KOPT-K1 (cell line): ENCODE measurements at regions not wholly inside any gene's neighbourhood (a gene's known extent, or its start where the extent isn't known, plus 50 kb on each side); places are given as distances from the start of the nearest gene placed in this dataset.
"Not testable (repeated sequence)": the region's sequence is repeated elsewhere in the genome, so short reads cannot be mapped to it uniquely, and the experiment has no call there.

Experiments
- H3K27ac ChIP-seq: fragments of 200-600 bp; sonication (generic); 2 replicates; pipeline ENCODE4 v1.5.1; 2016; ENCODE audit warnings: antibody characterized with exemption, mild to moderate bottlenecking, low read depth, low read length; ENCODE audit not compliant: poor library complexity, severe bottlenecking
- H3K36me3 ChIP-seq: fragments of 200-600 bp; sonication (generic); 2 replicates; pipeline ENCODE4 v1.5.1; 2017; ENCODE audit warnings: antibody characterized with exemption, mild to moderate bottlenecking, low read length, moderate library complexity; ENCODE audit not compliant: insufficient read depth
- H3K9me3 ChIP-seq: fragments of 200-600 bp; sonication (generic); 2 replicates; pipeline ENCODE4 v1.5.1; 2017; ENCODE audit warnings: antibody characterized with exemption, low read length, mild to moderate bottlenecking; ENCODE audit not compliant: insufficient read depth, poor library complexity, severe bottlenecking

DNA sequence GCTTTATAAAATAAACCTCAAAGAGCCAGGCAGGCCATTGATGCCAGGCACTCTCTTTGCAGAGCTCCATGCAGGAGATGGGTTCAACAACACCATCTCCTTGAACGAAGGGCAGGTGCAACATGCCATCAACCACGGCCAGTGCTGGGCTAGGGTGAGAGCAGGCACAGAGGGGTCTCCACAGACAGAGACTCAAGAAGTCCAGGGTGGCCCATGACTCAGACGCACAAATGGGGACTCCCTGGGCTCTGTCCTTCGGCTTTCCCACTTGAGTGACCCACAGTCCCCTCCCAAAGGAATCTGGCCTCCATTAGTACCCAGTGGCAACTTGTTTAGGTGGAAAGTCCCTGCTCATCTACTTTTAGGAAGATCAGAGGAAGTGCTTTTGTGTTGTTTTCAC lies 124.4 kb upstream of the PZP start:
- no peak overlapping the region for H3K27ac ChIP-seq
- peaks cover 8% of the 10 kb centered on the region for H3K9me3 ChIP-seq
- H3K36me3 ChIP-seq, result peaks cover 13% of the 10 kb centered on the region; the same call in 1 of the 2 replicates

DNA sequence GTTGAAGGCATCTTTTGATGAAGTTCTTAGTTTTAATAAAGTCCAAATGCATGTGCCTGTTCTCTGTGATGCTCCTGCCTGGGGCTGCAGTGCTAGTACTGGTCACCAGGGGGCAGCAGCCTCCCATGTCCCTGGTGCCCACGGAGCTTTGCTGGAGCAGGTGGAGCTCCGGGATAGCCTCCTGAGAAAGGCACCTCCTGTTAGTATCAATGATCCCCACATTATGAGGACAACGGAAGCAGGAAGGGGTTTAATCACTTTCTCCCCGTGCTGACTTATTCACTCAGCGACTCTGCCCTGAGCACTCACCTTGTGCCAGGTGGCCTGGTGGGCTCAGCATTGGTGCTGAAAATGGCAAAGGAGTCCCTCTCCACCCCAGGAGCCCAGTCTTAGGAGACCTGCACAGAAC lies 123.0 kb upstream of the PZP start:
- peaks cover 8% of the 10 kb centered on the region for H3K9me3 ChIP-seq
- H3K36me3 ChIP-seq, result peaks cover 13% of the 10 kb centered on the region; the same call in 1 of the 2 replicates
- H3K27ac ChIP-seq, result no peak overlapping the region

DNA sequence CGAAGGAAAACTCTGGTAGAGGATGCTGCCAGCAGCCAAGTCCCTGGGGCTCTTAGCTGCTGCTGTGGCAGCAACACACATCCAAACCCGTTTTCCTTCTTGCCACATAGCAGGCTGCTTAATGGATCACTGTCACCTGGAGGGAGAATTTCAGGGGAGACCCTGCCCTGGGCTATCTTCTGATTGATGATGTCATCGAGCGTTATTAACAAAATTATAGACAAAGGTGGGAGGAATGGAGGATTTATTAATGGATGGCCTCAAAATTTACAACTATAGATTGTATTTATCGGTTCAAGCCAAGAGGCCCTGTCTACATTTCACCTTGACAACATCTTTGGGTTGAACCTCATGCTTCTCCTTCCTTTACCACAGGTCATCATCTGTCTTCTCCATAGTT lies 120.8 kb upstream of the PZP start:
- Histone ChIP-seq H3K27ac (no peak overlapping the region), H3K36me3 (peaks cover 9% of the 10 kb centered on the region; the same call in 1 of the 2 replicates), H3K9me3 (no peaks in the 10 kb centered on the region)

DNA sequence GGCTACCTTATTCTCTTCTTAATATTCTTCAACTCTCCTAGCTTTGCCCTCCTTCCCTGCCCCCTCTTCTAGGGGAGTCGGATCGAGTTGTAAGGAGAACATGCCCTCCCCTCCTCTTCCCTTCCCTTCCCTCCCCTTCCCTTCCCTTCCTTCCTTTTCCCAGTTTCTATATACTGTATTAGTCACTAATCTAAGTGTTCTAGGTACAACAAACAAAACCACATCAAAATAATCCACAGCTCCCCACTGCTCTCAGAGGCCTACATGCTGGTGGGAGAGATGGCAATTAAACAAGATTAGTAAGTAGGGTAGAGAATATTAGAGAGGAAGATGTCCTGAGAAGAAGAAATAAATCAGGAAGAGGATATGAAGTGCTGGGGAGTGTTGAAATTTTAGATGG lies 119.9 kb upstream of the PZP start:
- Histone ChIP-seq H3K9me3 (no peaks in the 10 kb centered on the region), H3K27ac (no peak overlapping the region), H3K36me3 (peaks cover 14% of the 10 kb centered on the region; the same call in 1 of the 2 replicates)

DNA sequence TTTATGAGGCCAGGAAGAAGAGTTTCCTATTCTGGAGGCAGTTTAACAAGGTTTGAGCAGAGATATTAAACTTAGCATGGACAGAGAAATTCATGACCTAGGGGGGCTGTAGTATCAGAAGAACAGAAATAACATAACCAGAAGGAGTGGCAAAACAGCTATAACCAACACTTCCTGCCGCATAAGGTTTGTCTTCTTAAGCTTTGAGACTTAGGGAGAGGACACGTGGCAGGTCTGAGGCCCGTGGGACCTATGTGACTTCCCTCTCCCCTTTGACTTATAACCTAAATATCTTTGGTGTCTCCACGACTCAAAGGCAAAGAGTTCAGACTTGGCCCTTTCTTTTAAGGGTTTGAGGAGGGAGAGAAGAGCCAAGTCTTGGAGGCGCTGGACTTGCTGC lies 119.1 kb upstream of the PZP start:
- Histone ChIP-seq H3K36me3 (peaks cover 15% of the 10 kb centered on the region; the same call in 1 of the 2 replicates), H3K27ac (peak overlapping the region; percentile 28), H3K9me3 (no peaks in the 10 kb centered on the region)

DNA sequence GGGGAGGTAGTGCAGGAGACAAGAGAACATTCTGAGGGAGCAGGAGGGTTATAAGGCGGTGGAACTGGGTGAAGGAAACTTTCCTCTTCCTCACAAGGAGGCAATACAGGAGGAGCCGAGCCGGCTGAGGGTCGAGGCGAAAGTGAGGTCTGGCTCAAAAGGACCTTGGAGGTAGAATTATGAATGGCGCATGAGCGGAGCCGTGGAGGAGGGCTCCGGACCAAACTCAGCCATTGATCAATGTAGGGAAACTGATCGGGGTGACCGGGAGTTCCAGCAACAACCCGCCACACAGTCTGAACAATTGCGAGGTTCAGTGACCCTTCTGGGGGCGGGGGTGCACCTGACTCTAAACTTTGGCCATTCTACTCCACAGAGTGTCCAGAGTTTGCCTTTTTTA lies 118.7 kb upstream of the PZP start:
- H3K9me3 ChIP-seq, result not testable (repeated sequence)
- Histone ChIP-seq H3K27ac (peak overlapping the region; percentile 28), H3K36me3 (peaks cover 15% of the 10 kb centered on the region; the same call in 1 of the 2 replicates)

DNA sequence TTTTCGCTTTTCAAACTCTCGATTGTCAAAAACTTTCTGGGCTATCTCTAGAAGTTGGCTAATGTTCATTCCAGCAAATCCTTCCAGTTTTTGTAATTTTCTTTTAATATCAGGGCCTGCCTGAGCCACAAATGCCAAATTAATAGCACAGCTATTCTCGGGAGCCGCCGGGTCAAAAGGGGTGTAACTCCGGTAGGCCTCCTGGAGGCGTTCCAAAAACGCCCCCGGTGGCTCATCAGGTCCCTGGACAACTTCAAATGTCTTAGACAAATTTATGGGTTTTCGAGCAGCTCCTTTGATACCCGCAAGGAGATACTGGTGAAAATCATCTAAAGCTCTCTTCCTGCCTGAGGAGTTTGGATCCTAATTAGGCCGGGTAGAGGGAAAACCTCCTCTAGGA lies 117.9 kb upstream of the PZP start:
- H3K27ac ChIP-seq, result no peak overlapping the region
- peaks cover 15% of the 10 kb centered on the region; the same call in 1 of the 2 replicates for H3K36me3 ChIP-seq
- H3K9me3 ChIP-seq, result no peaks in the 10 kb centered on the region

DNA sequence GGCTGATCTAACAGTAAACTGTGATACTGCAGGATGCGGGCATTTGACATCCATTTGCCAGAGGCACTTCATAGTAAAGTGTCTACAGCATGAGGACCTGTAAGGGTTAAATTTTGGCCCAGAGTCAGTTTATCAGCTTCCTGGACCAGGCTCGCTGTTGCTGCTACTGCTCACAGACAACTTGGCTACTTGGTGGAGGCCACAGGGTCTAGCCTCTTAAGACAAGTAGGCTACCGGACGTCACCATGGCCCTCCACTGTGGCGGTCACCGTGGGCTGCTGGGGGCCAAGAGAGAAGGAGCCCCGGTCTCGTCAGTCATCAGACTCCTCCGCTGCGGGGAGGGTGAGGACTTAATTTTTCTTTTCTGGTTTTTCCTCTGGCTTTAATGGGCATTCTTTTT lies 117.3 kb upstream of the PZP start:
- Histone ChIP-seq H3K36me3 (peaks cover 15% of the 10 kb centered on the region; the same call in 1 of the 2 replicates), H3K9me3 (no peaks in the 10 kb centered on the region), H3K27ac (no peak overlapping the region)

DNA sequence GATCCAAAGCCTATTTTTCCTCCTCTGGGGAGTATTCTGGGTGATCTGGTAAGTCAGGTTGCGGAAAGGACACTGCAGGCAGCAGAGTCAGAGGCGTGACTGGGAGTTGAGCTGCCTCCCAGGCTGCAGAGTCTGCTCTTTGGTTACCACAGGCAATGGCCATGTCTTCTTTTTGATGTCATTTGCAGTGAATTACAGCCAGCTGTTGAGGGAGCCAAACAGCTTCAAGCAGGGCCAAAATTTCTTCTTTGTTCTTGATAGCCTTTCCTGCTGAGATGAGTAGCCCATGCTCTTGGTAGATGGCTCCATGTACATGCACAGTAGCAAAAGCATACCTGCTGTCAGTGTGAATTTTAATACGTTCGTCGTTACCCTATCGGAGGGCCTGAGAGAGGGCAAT lies 116.6 kb upstream of the PZP start:
- Histone ChIP-seq H3K9me3 (no peaks in the 10 kb centered on the region), H3K36me3 (peaks cover 19% of the 10 kb centered on the region; the same call in 1 of the 2 replicates), H3K27ac (no peak overlapping the region)

DNA sequence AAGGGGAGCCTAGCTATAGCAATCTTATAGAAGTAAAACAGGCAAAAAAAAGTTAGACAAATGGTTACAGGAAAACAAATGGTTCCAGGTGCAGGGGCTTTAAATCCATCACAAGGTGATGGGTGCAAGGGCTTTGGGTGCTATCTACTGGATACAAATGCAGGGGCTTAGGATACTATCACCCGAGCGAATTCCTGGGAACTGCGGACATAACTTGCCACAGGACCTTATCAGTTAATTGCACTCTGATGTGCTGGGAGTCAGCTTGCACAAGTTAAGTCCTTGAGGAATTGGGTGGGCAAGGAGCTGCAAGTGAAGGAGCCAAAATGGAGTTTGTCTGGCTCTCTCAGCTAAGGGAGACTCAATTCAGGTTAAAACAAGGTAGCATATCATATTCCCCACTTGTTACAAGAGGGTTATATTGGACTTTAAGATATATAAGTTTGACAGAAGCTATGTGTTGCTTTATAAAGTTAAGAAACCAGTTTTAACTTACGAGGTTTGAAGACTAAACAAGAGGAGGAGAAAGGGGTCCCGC lies 115.0 kb upstream of the PZP start:
- Histone ChIP-seq H3K27ac (no peak overlapping the region), H3K9me3 (no peaks in the 10 kb centered on the region), H3K36me3 (peaks cover 22% of the 10 kb centered on the region; the same call in 1 of the 2 replicates)

DNA sequence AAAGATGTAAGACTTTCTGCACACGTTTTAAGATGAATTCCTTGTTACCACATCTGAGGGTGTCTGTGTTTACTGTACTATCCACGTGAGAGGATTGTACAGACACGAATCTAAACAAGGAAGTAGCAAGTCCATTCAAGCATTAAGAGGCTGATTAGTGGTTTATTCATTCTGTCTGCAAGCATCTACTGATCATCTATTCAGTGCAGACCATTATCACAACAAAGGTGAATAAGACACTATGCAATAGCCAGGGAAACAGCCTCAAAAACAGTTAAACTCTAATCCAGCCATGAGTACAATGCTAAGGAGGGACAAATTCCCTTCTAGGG lies 111.6 kb upstream of the PZP start:
- H3K27ac ChIP-seq, result no peak overlapping the region
- H3K9me3 ChIP-seq, result no peaks in the 10 kb centered on the region
- H3K36me3 ChIP-seq, result peaks cover 22% of the 10 kb centered on the region; the same call in 1 of the 2 replicates

DNA sequence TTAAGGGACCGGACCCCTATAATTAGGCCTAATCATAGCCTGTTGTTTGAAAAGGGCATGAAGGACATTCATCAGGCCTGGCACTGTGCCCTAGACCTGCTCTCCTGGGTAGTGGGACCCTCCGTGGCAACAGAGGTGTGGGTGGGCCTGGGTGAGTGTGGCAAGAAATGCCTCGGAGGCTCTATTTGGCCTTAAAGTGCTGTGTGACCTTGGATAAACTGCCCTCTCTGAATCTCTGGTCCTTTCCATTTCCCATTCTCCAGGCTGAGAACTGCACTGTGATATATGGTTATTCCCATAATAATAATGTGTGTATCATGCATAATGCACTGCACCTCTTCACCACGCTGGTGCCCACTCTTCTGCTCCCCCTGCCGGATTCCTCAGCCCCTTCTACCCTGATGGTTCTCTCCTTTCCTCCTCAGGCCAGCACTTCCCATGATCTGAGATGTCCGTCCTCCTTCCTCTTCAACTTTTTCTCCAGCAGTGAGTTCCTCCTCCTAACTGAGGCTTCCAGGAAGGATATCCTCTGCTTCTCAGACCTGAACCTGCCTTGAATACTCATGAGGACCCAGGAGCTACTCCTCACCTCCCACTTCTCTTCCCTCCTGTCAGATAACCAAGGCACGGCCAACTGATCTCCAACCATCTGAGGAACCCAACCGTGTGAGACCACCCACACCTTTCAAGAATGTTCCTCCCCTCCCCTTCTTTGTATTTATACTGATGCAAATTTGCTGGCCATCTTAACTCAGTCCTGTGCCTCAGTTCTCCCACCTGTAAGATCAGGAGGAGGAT lies 111.0 kb upstream of the PZP start:
- H3K9me3 ChIP-seq, result no peaks in the 10 kb centered on the region
- H3K36me3 ChIP-seq, result peaks cover 16% of the 10 kb centered on the region; the same call in 1 of the 2 replicates
- H3K27ac ChIP-seq, result no peak overlapping the region

DNA sequence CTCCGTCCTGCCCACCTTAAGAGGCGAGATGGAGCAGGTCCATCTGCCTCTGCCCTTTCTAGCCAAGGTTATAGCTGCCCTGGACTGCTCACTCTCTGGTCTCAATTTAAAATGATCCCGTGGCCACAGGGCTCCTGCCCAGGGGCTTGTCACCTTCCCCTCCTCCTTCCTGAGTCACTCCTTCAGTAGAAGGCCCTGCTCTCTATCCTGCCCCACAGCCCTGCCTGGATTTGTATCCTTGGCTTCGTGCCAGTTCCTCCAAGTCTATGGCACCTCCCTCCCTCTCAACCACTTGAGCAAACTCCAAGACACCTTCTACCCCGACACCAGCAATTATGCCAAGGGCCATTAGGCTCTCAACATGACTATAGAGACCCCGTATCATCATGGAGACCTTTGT lies 105.3 kb upstream of the PZP start:
- H3K36me3 ChIP-seq, result peaks cover 34% of the 10 kb centered on the region
- H3K27ac ChIP-seq, result not testable (repeated sequence)

DNA sequence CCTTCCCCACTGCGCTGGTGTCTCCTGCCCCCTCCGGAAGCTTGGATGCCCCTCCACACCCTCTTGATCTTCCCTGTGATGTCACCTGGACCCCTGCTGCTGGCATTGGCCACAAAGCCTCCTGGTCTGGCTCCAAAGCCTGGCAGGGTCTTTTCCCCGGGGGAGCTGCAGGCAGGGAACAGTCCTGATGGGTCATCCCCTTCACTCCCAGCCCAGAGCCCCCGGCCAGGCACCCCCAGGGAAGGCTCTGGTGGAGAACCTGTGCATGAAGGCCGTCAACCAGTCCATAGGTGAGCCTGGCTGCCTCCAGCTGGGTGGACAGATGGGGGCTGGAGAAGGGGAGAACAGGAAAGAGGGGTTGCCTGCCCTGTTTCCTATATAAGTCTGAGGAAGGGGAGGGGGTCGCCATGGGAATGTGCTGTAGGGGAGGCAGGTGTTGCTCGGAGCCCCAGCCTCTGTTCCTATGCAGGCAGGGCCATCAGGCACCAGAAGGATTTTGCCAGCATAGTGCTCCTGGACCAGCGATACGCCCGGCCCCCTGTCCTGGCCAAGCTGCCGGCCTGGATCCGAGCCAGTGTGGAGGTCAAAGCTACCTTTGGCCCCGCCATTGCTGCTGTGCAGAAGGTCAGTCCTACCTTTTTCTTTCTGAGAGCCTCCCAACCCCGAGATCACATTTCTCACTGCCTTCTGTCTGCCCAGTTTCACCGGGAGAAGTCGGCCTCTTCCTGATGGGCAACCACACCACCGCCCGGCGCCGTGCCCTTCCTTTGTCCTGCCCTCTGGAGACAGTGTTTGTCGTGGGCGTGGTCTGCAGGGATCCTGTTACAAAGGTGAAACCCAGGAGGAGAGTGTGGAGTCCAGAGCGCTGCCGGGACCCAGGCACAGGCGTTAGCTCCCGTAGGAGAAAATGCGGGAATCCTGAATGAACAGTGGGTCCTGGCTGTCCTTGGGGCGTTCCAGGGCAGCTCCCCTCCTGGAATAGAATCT lies 104.5 kb upstream of the PZP start:
- H3K27ac ChIP-seq, H3K9me3 ChIP-seq: not testable (repeated sequence)
- peaks cover 39% of the 10 kb centered on the region for H3K36me3 ChIP-seq

More for the DNA sequence above, 105.3 kb upstream of the PZP start:
- H3K9me3 ChIP-seq, result not testable (repeated sequence)

DNA sequence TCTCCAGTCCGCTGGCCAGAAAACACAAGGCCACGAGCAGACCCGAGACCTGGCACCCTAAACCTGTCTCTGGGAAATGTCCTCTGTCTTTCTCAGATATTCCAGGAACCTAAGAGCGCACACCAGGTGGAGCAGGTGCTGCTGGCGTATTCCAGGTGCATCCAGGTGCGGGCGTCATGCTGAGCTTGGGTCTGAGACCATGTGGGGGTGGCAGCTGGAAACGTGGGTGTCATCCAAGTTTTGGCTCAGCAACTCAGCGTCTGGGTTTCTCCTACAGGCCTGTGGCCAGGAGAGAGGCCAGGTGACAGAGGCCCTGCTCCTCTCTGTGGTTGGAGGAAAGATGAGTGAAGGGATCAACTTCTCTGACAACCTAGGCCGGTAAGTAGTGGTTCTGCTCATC lies 103.3 kb upstream of the PZP start:
- not testable (repeated sequence) for H3K9me3 ChIP-seq, H3K27ac ChIP-seq
- H3K36me3 ChIP-seq, result peaks cover 49% of the 10 kb centered on the region
